ENCODE measurements at regions not wholly inside any gene's neighbourhood (a gene's known extent, or its start where the extent isn't known, plus 50 kb on each side); places are given as distances from the start of the nearest gene placed in this dataset.

DNA sequence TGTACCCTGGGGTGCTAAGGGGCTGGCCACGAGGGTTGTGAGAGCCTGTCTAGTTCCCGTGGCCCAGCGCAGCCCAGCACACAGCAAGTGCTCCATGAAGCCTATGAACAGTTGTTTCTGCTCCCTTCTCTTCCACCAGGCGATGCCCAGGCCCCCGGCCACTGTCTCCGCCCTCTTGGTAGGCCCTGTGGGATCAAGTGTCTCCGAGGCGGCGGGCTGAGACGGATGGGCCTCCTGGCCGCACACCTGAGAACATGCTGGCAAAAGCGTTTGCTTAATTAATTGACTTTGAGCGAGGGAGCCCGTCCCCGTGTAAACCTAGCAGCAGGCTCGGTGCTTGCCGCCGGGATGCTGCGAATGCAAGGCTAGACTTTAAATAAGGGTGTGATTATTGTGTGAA is 129.7 kb upstream of the GSE1 start:
- TF ChIP-seq POLR2A (IDR thresholded peaks at IDR 0.05) (no peak), POLR2AphosphoS5 (IDR thresholded peaks at IDR 0.05) (no peak), CTCF (IDR thresholded peaks at IDR 0.05) (no peak)
